ENCODE measurements at regions not wholly inside any gene's neighbourhood (a gene's known extent, or its start where the extent isn't known, plus 50 kb on each side); places are given as distances from the start of the nearest gene placed in this dataset.

GRCh38 chr5:67974471-67974870 lies 241.1 kb upstream of the PIK3R1 start:
- TF ChIP-seq TAF1 (IDR thresholded peaks at IDR 0.05; ENCODE audit: borderline replicate concordance, insufficient read depth, low read length) (no peak), SIN3A (IDR thresholded peaks at IDR 0.05; ENCODE audit: borderline replicate concordance, insufficient read depth, low read length) (no peak), POLR2AphosphoS5 (IDR thresholded peaks at IDR 0.05; ENCODE audit: low read depth, low read length) (no peak)

All from PFSK-1 (cell line).